Ishikawa (cell line): ENCODE measurements at regions not wholly inside any gene's neighbourhood (a gene's known extent, or its start where the extent isn't known, plus 50 kb on each side); places are given as distances from the start of the nearest gene placed in this dataset.

Source experiments
- CEBPB ChIP-seq: IDR thresholded peaks from 2 replicates; pipeline ENCODE4 v1.6.1; 2012
- CREB1 ChIP-seq: IDR thresholded peaks from 2 replicates; pipeline ENCODE4 v1.6.1; 2012; ENCODE audit warnings: low read depth
- EGR1 ChIP-seq: IDR thresholded peaks from 2 replicates; pipeline ENCODE4 v1.6.1; 2012
- EP300 ChIP-seq: IDR thresholded peaks from 2 replicates; pipeline ENCODE4 v1.6.1; 2012; ENCODE audit warnings: borderline replicate concordance
- FOXM1 ChIP-seq: IDR thresholded peaks from 2 replicates; pipeline ENCODE4 v1.6.1; 2012; ENCODE audit warnings: low read depth, borderline replicate concordance
- NFIC ChIP-seq: IDR thresholded peaks from 2 replicates; pipeline ENCODE4 v1.6.1; 2012
- RAD21 ChIP-seq: IDR thresholded peaks from 2 replicates; pipeline ENCODE4 v1.6.1; 2012; ENCODE audit warnings: low read depth
- TAF1 ChIP-seq: IDR thresholded peaks from 2 replicates; pipeline ENCODE4 v1.6.1; 2012; ENCODE audit warnings: low read depth, mild to moderate bottlenecking
- TCF12 ChIP-seq: IDR thresholded peaks from 2 replicates; pipeline ENCODE4 v1.6.1; 2012; ENCODE audit warnings: low read depth
- TEAD4 ChIP-seq: IDR thresholded peaks from 2 replicates; pipeline ENCODE4 v1.6.1; 2012
- YY1 ChIP-seq: IDR thresholded peaks from 2 replicates; pipeline ENCODE4 v1.6.1; 2012; ENCODE audit warnings: low read depth
- ZBTB7A ChIP-seq: IDR thresholded peaks from 2 replicates; pipeline ENCODE4 v1.6.1; 2012; ENCODE audit warnings: low read depth
- TF ChIP-seq, protein P1 (sequence below): IDR thresholded peaks from 2 replicates; pipeline ENCODE4 v1.6.1; 2012
- TF ChIP-seq, protein P2 (sequence below): IDR thresholded peaks from 2 replicates; pipeline ENCODE4 v1.6.1; 2012
- TF ChIP-seq, protein P3 (sequence below): IDR thresholded peaks from 2 replicates; pipeline ENCODE4 v1.6.1; 2012; ENCODE audit warnings: low read depth, mild to moderate bottlenecking

DNA sequence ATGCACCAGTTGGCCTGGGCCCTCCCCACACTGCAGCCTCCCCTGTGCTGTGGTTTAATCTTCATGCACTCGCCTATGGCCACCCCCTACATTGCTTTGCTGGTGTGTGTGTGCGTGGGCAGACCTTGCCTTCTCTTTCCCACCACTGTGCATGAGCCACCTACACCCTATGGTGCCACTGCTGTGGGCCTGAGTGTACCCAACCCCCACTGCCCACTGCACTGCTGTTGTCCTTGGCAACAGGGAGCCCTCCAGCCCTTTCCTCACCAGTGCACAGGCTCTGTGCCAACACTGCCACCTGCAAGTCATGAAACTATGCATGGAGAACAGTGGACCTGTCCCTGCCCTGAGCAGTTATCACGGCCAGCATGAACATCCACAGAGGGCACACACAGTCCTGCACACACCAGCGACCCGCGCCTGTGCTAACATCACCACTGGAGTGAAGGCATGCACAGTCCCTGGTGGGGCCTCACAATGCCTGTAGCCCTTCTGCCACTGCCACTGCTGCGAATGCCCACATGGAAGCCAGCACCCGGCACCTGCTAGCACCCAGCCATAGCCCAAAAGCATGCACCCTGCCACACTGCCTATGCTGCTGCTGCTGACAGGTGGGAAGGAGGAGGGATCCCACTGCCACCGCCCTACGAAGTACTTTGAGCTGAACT is 237.8 kb upstream of the ARSJ start:
- peak; percentile 72 for TF ChIP-seq EGR1
- TF ChIP-seq, protein P1, sequence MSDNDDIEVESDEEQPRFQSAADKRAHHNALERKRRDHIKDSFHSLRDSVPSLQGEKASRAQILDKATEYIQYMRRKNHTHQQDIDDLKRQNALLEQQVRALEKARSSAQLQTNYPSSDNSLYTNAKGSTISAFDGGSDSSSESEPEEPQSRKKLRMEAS: peak; percentile 61
- TF ChIP-seq NFIC: peak; percentile 80
- no peak for TF ChIP-seq CREB1
- no peak for TF ChIP-seq CEBPB
- TF ChIP-seq YY1: no peak
- peak; percentile 63; the same call in 1 of the 2 replicates for TF ChIP-seq EP300
- TF ChIP-seq TCF12: peak; percentile 92
- TF ChIP-seq ZBTB7A: no peak
- TF ChIP-seq, protein P2, sequence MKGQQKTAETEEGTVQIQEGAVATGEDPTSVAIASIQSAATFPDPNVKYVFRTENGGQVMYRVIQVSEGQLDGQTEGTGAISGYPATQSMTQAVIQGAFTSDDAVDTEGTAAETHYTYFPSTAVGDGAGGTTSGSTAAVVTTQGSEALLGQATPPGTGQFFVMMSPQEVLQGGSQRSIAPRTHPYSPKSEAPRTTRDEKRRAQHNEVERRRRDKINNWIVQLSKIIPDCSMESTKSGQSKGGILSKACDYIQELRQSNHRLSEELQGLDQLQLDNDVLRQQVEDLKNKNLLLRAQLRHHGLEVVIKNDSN: no peak
- TF ChIP-seq TEAD4: 0 out of 2 replicates have a peak, but pooled peaks have one; percentile 31
- TF ChIP-seq, protein P3, sequence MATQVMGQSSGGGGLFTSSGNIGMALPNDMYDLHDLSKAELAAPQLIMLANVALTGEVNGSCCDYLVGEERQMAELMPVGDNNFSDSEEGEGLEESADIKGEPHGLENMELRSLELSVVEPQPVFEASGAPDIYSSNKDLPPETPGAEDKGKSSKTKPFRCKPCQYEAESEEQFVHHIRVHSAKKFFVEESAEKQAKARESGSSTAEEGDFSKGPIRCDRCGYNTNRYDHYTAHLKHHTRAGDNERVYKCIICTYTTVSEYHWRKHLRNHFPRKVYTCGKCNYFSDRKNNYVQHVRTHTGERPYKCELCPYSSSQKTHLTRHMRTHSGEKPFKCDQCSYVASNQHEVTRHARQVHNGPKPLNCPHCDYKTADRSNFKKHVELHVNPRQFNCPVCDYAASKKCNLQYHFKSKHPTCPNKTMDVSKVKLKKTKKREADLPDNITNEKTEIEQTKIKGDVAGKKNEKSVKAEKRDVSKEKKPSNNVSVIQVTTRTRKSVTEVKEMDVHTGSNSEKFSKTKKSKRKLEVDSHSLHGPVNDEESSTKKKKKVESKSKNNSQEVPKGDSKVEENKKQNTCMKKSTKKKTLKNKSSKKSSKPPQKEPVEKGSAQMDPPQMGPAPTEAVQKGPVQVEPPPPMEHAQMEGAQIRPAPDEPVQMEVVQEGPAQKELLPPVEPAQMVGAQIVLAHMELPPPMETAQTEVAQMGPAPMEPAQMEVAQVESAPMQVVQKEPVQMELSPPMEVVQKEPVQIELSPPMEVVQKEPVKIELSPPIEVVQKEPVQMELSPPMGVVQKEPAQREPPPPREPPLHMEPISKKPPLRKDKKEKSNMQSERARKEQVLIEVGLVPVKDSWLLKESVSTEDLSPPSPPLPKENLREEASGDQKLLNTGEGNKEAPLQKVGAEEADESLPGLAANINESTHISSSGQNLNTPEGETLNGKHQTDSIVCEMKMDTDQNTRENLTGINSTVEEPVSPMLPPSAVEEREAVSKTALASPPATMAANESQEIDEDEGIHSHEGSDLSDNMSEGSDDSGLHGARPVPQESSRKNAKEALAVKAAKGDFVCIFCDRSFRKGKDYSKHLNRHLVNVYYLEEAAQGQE: no peak
- TF ChIP-seq FOXM1: no peak
- 0 out of 2 replicates have a peak, but pooled peaks have one; percentile 7 for TF ChIP-seq RAD21
- TF ChIP-seq TAF1: no peak

DNA sequence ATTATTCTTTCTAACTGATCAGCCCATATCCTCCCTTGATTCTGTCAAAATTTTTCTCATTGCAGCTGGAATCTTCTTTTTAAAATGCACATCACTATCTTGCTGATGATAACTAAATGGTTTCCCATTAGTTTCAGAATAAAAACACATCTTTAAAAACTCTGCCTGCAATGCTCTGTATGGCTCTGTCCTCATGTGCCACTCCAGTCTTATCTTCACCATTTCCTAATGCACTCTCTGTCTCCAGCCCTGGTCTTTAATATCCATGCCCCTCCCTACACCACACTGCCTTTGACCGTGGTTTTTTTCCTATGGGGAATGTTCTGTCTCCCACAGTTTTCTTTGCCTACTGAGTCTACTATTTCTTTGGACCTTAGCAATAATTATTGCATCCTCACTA is 244.1 kb upstream of the ARSJ start:
- TF ChIP-seq FOXM1: no peak
- TF ChIP-seq, protein P3: no peak
- TF ChIP-seq, protein P2: no peak
- no peak for TF ChIP-seq NFIC
- no peak for TF ChIP-seq CREB1
- TF ChIP-seq TCF12: no peak
- no peak for TF ChIP-seq TEAD4
- TF ChIP-seq TAF1: no peak
- TF ChIP-seq, protein P1: no peak
- TF ChIP-seq EP300: no peak
- no peak for TF ChIP-seq RAD21
- no peak for TF ChIP-seq CEBPB
- no peak for TF ChIP-seq ZBTB7A
- TF ChIP-seq EGR1: no peak
- no peak for TF ChIP-seq YY1

DNA sequence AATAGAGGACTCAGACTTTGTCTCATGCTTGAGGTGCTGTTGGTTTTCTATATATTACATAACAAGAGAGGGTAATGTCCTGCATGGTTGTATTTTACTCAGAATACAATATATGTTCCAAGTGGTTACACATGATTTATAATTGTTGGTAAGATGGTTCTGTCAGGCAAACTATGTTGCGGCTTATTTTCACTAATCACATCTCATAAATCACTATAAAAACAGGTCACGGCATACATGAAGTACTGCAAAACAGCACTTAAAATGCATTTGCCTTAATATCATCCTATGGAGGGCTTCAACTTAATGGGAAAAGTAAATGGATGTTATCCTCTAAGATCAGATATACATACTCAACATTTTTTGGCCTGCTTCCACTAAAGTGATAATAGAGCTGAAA is 246.0 kb upstream of the ARSJ start:
- TF ChIP-seq RAD21 (no peak), NFIC (no peak), EP300 (no peak), CEBPB (no peak), EGR1 (no peak), FOXM1 (no peak)
- TF ChIP-seq, protein P2: no peak
- TF ChIP-seq, protein P1: no peak
- TF ChIP-seq, protein P3: no peak
